ENCODE measurements at regions not wholly inside any gene's neighbourhood (a gene's known extent, or its start where the extent isn't known, plus 50 kb on each side); places are given as distances from the start of the nearest gene placed in this dataset.

DNA sequence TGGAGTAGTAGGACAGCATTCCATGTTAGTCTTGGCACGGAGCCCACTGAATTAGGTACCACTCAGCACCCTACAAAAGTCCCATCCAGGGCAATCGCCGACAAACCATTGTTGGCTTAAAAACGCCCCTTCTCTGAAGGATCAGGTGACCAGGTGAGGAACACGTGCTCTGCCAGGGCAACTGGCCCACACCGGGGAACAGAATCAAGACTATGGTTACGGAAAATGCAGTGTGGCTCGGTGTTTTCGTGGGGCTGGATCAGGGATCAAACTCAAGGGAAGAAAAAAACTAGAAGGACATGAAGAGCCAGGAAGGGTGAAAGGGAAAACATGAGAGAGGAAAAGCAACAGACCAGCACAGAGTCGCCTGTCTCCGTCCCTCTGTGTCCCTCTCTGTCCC, 177.8 kb upstream of the ARID1B start:
- no TSS peak for BruUV-seq (replicated peaks)
- CTCF ChIA-PET: no interaction called here
- ATAC-seq (ENCODE audit: low read depth): no peak

More for the DNA sequence above, 177.8 kb upstream of the ARID1B start:
- Histone ChIP-seq H4K5ac (ENCODE audit: low read depth, low read length) (no peak overlapping the region), H3K4me2 (ENCODE audit: low read depth, low read length) (no peak overlapping the region), H3K9me3 (ENCODE audit: control insufficient read depth, insufficient read depth, low read length) (no peaks in the 10 kb centered on the region), H3K36me3 (ENCODE audit: control insufficient read depth, insufficient read depth, low read length) (no peaks in the 10 kb centered on the region), H3K79me1 (ENCODE audit: low read depth in 1 of 2, low read length in 2 of 2) (no peaks in the 10 kb centered on the region), H3K23ac (ENCODE audit: low read depth, low read length) (no peak overlapping the region), H2AK9ac (replicated peaks; ENCODE audit: low read depth, low read length, poor library complexity) (no peak overlapping the region), H3K4ac (ENCODE audit: low read depth, low read length) (no peak overlapping the region), H3K9ac (ENCODE audit: low read depth, low read length) (no peak overlapping the region), H3K4me1 (ENCODE audit: control insufficient read depth, insufficient read depth, low read length) (peaks cover 2% of the 10 kb centered on the region; the same call in 1 of the 2 replicates), H3K9me1 (ENCODE audit: insufficient read depth, low read length) (no peaks in the 10 kb centered on the region), H3K27ac (ENCODE audit: insufficient read depth, low read length) (no peak overlapping the region), H2AK5ac (ENCODE audit: low read depth, low read length) (no peak overlapping the region), H2AFZ (replicated peaks; ENCODE audit: low read length, poor library complexity) (no peak overlapping the region), H3K4me3 (ENCODE audit: insufficient read depth, low read depth, low read length) (no peak overlapping the region), H2BK120ac (ENCODE audit: low read depth, low read length) (no peak overlapping the region), H4K20me1 (ENCODE audit: insufficient read depth, low read length) (no peaks in the 10 kb centered on the region), H3K27me3 (ENCODE audit: control insufficient read depth, insufficient read depth, low read length) (peaks cover 22% of the 10 kb centered on the region), H4K91ac (ENCODE audit: insufficient read depth, low read depth, low read length) (no peak overlapping the region), H4K8ac (ENCODE audit: low read depth in 2 of 2, low read length in 2 of 2) (no peak overlapping the region), H2BK20ac (ENCODE audit: low read depth, low read length) (no peak overlapping the region), H2BK5ac (ENCODE audit: low read depth, low read length, poor library complexity, severe bottlenecking) (no peak overlapping the region), H3K56ac (ENCODE audit: extremely low read depth, insufficient read depth, low read length) (no peak overlapping the region), H3K18ac (ENCODE audit: low read depth, low read length) (no peak overlapping the region; the same call in 1 of the 2 replicates), H2BK15ac (ENCODE audit: low read depth, low read length) (no peak overlapping the region), H3K14ac (replicated peaks; ENCODE audit: low read depth, low read length) (no peak overlapping the region)
- POLR2A ChIA-PET (ENCODE audit: unreplicated experiment): no interaction called here
- dilution Hi-C loops (cut with HindIII; ENCODE audit: low sequenced_read_pairs, unreplicated experiment): no loop called here
- no peak for DNase-seq
- intact Hi-C loops (cut with micrococcal nuclease): no loop called here
- no peak for TF ChIP-seq BHLHE40 (IDR thresholded peaks at IDR 0.05; ENCODE audit: low read depth, low read length)
- no peak for TF ChIP-seq CTCF (conservative IDR thresholded peaks at IDR 0.05; ENCODE audit: low read depth, low read length)
- TF ChIP-seq USF2 (IDR thresholded peaks at IDR 0.05; ENCODE audit: low read depth, low read length): no peak
- TF ChIP-seq RFX5 (IDR thresholded peaks at IDR 0.05; ENCODE audit: low read depth, low read length): no peak
- TF ChIP-seq CEBPB (IDR thresholded peaks at IDR 0.05; ENCODE audit: low read depth, low read length): no peak
- no peak for TF ChIP-seq FOS (IDR thresholded peaks at IDR 0.05; ENCODE audit: low read depth, low read length)
- no peak for TF ChIP-seq POLR2A (IDR thresholded peaks at IDR 0.05; ENCODE audit: low read depth, low read length)
- no peak for TF ChIP-seq NFE2L2 (IDR thresholded peaks at IDR 0.05; ENCODE audit: low read depth, low read length)
- no peak for TF ChIP-seq SMC3 (IDR thresholded peaks at IDR 0.05; ENCODE audit: low read depth, low read length)
- TF ChIP-seq, protein P1, sequence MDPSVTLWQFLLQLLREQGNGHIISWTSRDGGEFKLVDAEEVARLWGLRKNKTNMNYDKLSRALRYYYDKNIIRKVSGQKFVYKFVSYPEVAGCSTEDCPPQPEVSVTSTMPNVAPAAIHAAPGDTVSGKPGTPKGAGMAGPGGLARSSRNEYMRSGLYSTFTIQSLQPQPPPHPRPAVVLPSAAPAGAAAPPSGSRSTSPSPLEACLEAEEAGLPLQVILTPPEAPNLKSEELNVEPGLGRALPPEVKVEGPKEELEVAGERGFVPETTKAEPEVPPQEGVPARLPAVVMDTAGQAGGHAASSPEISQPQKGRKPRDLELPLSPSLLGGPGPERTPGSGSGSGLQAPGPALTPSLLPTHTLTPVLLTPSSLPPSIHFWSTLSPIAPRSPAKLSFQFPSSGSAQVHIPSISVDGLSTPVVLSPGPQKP (IDR thresholded peaks at IDR 0.05; ENCODE audit: borderline replicate concordance, low read depth, low read length): no peak
- no peak for TF ChIP-seq RAD21 (IDR thresholded peaks at IDR 0.05; ENCODE audit: low read length)
- no peak for TF ChIP-seq RCOR1 (IDR thresholded peaks at IDR 0.05; ENCODE audit: insufficient replicate concordance, low read length)
- TF ChIP-seq MAFK (IDR thresholded peaks at IDR 0.05; ENCODE audit: low read depth, low read length): no peak
- no peak for TF ChIP-seq MAZ (IDR thresholded peaks at IDR 0.05; ENCODE audit: borderline replicate concordance, low read depth, low read length)
- no peak for TF ChIP-seq CHD1 (IDR thresholded peaks at IDR 0.05; ENCODE audit: low read depth, low read length)
- in situ Hi-C loops (cut with MboI; ENCODE audit: low sequenced_read_pairs): no loop called here
- WGBS, 2 experiments (ENCODE audit: extremely low coverage in 2 of 2, insufficient read length in 1 of 2): 80% methylated on average over 8 of the region's 11 CpGs; no CpG with 5 or more reads in 1 of the 2 experiments
